ENCODE measurements at regions not wholly inside any gene's neighbourhood (a gene's known extent, or its start where the extent isn't known, plus 50 kb on each side); places are given as distances from the start of the nearest gene placed in this dataset.

- no peak for DNase-seq
These were observed 103.3 kb upstream of the EPHA4 start for GRCh38 chr2:221675201-221675908.

- no peak for DNase-seq
These were observed 102.3 kb upstream of the EPHA4 start for GRCh38 chr2:221674446-221674845.

- DNase-seq, result no peak
These were observed 101.1 kb upstream of the EPHA4 start for GRCh38 chr2:221673248-221673647.

- DNase-seq, result no peak
These were observed 99.4 kb upstream of the EPHA4 start for GRCh38 chr2:221671515-221671914.

- no peak for DNase-seq
These were observed 90.7 kb upstream of the EPHA4 start for GRCh38 chr2:221662689-221663391.

- no peak for DNase-seq
These were observed 85.7 kb upstream of the EPHA4 start for GRCh38 chr2:221657806-221658205.

- no peak for DNase-seq
These were observed 83.2 kb upstream of the EPHA4 start for GRCh38 chr2:221655300-221655699.

- DNase-seq, result no peak
These were observed 81.1 kb upstream of the EPHA4 start for GRCh38 chr2:221653182-221653581.

- no peak for DNase-seq
These were observed 77.1 kb upstream of the EPHA4 start for GRCh38 chr2:221649051-221649775.

GRCh38 chr2:221642447-221642846 lies 70.3 kb upstream of the EPHA4 start:
- no peak for DNase-seq

GRCh38 chr2:221641181-221641871 lies 69.2 kb upstream of the EPHA4 start:
- DNase-seq, result no peak

GRCh38 chr2:221640686-221641085 lies 68.6 kb upstream of the EPHA4 start:
- no peak for DNase-seq

- DNase-seq, result no peak
These were observed 65.7 kb upstream of the EPHA4 start for GRCh38 chr2:221637851-221638250.

- no peak for DNase-seq
These were observed 63.8 kb upstream of the EPHA4 start for GRCh38 chr2:221635949-221636348.

- no peak for DNase-seq
These were observed 57.4 kb upstream of the EPHA4 start for GRCh38 chr2:221629468-221629867.

GRCh38 chr2:221624475-221624874 lies 52.4 kb upstream of the EPHA4 start:
- DNase-seq, result no peak

Data from SHP77 treated with DMSO at 0.1 percent for 48 hours (cell line).